Colonic mucosa (tissue), 4 donors: ENCODE measurements at regions not wholly inside any gene's neighbourhood (a gene's known extent, or its start where the extent isn't known, plus 50 kb on each side); places are given as distances from the start of the nearest gene placed in this dataset.
"Not testable (repeated sequence)": the region's sequence is repeated elsewhere in the genome, so short reads cannot be mapped to it uniquely, and the experiment has no call there.

Source experiments
- DNase-seq: peaks from one replicate; pipeline ENCODE4 v3.0.0-alpha.2; 2020
- H3K27ac ChIP-seq: fragments of 200-600 bp; one replicate; pipeline ENCODE4 v1.8.0; 2021
- H3K27me3 ChIP-seq: fragments of 200-600 bp; one replicate; pipeline ENCODE4 v1.8.0; 2021
- H3K36me3 ChIP-seq: fragments of 200-600 bp; one replicate; pipeline ENCODE4 v1.8.0; 2021
- H3K4me1 ChIP-seq: fragments of 200-600 bp; one replicate; pipeline ENCODE4 v1.8.0; 2021; ENCODE audit warnings: mild to moderate bottlenecking
- H3K4me3 ChIP-seq: fragments of 200-600 bp; one replicate; pipeline ENCODE4 v1.8.0; 2021
- H3K9ac ChIP-seq, 2 donors: one replicate each; pipeline ENCODE4 v1.7.0; 2013; ENCODE audit warnings: control low read depth in 2 of 2, low read depth in 2 of 2, low read length in 2 of 2
- H3K9me3 ChIP-seq: fragments of 200-600 bp; one replicate; pipeline ENCODE4 v1.8.0; 2021
- intact Hi-C: fragments of 100-400 bp; cut with DNase I; formaldehyde crosslinking; loops from one replicate; pipeline ENCODE4 v1.14.1; 2022
- TF ChIP-seq, protein P1 (sequence below): fragments of 200-600 bp; IDR thresholded peaks from one replicate; pipeline ENCODE4 v1.8.0; 2022; ENCODE audit warnings: antibody characterized with exemption, mild to moderate bottlenecking
- donor health status: healthy.
- donor health status: DM: no; HTN: no; CAD: no.
- donor health status: DM: no; HTN: no; CAD: no.

DNA sequence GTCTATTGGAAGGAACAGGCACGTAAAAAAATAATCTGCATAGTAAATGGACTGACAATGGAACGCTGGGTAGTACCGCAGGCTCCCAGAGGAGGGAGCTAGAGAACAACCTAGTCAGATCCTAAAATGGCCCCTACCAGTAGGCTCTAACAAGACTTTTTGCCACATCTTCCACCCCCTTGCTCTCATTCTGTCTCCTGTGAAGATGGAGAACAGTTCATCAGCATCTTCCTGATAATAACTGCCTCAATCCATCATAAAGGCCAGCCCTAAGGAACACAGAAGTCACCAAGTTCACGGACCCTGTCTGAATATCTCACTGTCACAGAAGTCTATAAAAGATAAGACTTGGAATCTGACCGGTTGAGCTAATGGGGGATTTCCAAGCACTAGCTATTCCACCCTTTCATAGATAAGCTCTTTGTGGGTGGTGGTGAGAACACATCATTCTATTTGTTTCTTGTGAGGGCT lies 133.4 kb downstream of the SLC1A3 start:
- Histone ChIP-seq H3K27ac (no peak overlapping the region), H3K9me3 (no peaks in the 10 kb centered on the region)
- intact Hi-C loops = loop anchor here (5.0 to 10.0 kb wide), 2 partner anchors 133 to 205 kb away; no protein-coding TSS in a partner anchor

DNA sequence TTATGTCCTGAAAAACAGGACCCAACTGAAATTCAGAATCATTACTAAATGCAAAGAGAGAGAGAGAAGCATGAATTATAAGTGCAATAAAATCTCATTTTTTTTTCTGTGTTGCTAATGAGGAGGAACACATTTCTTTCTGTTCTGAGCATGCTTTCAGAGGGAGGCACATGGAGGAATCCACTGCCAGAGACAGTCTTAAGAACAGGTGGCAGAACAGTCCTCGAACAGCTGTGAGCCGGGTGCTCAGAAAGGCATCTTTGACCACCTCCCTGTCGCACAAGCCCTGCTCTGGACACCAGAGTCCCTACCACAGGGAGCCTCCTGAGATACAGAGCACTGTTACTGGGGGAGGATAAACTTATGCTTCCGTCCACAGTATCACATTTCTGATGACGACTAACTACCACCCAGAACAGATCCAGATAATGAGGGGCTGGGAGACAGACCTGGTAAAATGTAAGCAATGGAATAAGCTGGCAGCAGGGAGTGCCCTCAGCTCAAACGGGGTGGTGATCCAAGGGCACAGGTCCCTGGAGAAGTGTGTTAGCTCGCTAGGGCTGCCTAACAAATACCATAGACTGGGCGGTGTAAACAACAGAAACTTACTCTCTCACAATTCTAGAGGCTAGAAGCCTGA lies 134.0 kb downstream of the SLC1A3 start:
- no peak overlapping the region for H3K9ac ChIP-seq
- TF ChIP-seq, protein P1, sequence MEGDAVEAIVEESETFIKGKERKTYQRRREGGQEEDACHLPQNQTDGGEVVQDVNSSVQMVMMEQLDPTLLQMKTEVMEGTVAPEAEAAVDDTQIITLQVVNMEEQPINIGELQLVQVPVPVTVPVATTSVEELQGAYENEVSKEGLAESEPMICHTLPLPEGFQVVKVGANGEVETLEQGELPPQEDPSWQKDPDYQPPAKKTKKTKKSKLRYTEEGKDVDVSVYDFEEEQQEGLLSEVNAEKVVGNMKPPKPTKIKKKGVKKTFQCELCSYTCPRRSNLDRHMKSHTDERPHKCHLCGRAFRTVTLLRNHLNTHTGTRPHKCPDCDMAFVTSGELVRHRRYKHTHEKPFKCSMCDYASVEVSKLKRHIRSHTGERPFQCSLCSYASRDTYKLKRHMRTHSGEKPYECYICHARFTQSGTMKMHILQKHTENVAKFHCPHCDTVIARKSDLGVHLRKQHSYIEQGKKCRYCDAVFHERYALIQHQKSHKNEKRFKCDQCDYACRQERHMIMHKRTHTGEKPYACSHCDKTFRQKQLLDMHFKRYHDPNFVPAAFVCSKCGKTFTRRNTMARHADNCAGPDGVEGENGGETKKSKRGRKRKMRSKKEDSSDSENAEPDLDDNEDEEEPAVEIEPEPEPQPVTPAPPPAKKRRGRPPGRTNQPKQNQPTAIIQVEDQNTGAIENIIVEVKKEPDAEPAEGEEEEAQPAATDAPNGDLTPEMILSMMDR = no peak
- no peak overlapping the region for H3K4me3 ChIP-seq
- DNase-seq = no peak
- H3K36me3 ChIP-seq = no peaks in the 10 kb centered on the region
- intact Hi-C loops = loop anchor here (5.0 kb wide), 1 partner anchor 132 kb away; no protein-coding TSS in a partner anchor
- H3K9me3 ChIP-seq = no peaks in the 10 kb centered on the region
- no peak overlapping the region for H3K27ac ChIP-seq
- no peaks in the 10 kb centered on the region for H3K27me3 ChIP-seq
- peaks cover 3% of the 10 kb centered on the region for H3K4me1 ChIP-seq

More for the DNA sequence above, 133.4 kb downstream of the SLC1A3 start:
- H3K9ac ChIP-seq = no peak overlapping the region
- no peaks in the 10 kb centered on the region for H3K36me3 ChIP-seq
- DNase-seq = peak; percentile 89
- H3K4me3 ChIP-seq = no peak overlapping the region
- H3K4me1 ChIP-seq = no peaks in the 10 kb centered on the region
- TF ChIP-seq, protein P1 = peak; percentile 79
- no peaks in the 10 kb centered on the region for H3K27me3 ChIP-seq

DNA sequence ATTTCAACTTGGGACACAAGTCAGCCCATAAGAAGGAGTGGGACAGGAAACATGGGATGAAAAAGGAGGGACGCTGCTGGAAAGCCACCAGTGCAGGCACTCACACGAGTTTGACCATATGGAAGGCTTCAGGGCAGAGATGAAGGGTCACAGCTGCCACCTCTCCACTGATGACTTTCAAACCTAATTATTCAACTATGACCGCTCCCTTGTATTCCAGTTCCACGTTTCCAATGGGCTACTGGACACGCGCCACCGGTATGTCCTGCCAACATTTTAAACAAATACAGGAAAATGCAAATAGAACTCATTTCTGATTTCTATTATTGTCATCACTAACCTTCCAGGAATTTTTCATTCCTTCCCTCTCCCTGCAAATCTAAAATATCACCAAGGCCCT lies 134.7 kb downstream of the SLC1A3 start:
- intact Hi-C loops = loop anchor here (5.0 kb wide), 1 partner anchor 131 kb away; no protein-coding TSS in a partner anchor
- TF ChIP-seq, protein P1 = no peak
- Histone ChIP-seq H3K4me1 (peaks cover 5% of the 10 kb centered on the region), H3K27ac (no peak overlapping the region), H3K9me3 (no peaks in the 10 kb centered on the region), H3K9ac (no peak overlapping the region), H3K4me3 (no peak overlapping the region), H3K36me3 (no peaks in the 10 kb centered on the region), H3K27me3 (no peaks in the 10 kb centered on the region)
- DNase-seq = no peak

DNA sequence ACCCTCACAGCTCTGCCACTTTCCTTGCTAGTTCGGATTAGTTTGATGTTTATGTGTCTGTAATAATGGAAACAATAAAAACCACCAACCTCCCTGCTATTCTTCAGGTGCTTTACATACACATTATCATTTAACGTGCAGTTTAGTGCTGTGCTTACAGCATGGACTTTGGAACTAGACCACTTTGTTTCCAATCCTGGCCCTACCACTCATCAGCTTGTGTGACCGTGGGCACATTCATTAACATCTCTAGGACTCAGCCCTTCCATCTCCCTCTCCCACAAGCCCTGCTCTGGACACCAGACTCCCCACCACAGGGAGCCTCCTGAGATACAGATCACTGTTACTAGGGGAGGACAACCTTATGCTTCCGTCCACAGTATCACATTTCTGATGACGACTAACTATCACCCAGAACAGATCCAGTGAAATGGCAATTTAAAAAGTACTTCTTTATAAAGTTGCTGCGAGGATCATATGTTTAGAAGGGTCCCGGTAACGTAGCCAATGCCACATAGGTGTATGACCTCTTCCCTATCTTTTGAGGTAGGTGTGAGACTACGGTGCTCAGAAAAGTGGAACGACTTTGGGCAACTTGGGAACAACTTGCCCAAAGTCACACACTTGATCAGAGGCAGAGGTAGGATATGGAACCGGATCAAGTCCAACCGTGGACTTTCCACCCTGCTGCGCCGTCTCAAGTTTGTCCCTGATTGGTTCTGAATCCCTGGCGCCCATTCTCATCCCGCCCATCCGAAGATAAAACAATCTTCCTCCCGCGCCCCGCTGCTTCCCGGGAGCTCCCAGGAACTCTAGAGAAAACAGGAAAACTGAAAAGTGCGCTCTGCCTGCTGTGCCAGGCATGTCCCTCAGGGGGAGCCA lies 132.4 kb upstream of the NIPBL start:
- TF ChIP-seq, protein P1 = peak; percentile 52
- H3K9ac ChIP-seq = peak overlapping the region; percentile 38 to 90
- no peaks in the 10 kb centered on the region for H3K9me3 ChIP-seq
- peak overlapping the region; percentile 60 for H3K4me3 ChIP-seq
- DNase-seq = peak; percentile 89
- no peaks in the 10 kb centered on the region for H3K27me3 ChIP-seq
- H3K4me1 ChIP-seq = peaks cover 5% of the 10 kb centered on the region
- H3K27ac ChIP-seq = peak overlapping the region; percentile 90
- intact Hi-C loops = loop anchor here (5.0 kb wide), 1 partner anchor 128 kb away; no protein-coding TSS in a partner anchor
- H3K36me3 ChIP-seq = no peaks in the 10 kb centered on the region

DNA sequence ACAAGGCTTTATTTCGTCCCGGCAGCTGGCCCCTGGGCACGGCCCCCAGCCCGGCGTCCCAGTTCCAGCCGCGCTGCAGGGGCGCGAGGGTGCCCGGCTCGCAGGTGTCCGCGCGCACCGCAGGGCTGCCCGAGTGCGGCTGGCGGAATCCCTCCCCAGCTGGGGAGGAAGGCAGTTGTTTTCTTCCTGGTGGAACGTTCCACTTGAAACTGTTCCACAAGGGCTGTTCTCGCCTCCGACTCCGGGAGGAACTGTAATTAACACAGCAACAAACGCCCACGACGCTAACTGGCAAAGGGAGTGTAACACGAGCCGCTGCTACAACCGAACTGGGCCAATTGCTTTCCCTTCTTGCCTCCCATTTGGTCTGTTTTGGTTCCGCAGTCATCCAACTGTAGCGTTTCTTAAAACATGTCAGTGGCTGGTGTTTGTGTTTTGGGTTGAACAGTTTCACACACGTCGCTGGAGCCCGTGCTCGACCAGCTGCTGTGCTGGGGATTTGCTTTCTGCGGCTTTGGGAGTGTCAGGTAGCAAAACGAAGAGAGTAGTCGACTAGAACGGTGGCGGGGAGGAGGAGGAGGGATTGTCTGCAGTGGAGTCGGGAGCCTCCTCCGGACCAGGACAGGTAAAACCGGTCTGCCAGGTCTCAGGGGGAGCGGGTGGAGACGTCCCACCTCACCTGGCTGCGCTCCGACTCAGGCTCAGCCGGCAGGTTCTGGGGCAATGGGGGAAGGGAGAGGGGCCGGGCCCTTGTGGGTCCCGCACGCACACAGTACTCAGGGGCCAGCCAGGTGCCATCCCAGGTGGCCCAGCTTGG lies 131.6 kb upstream of the NIPBL start:
- H3K9ac ChIP-seq = peak overlapping the region; percentile 38 to 90
- TF ChIP-seq, protein P1 = no peak
- DNase-seq = peak; percentile 93
- no peaks in the 10 kb centered on the region for H3K27me3 ChIP-seq
- H3K4me1 ChIP-seq = peaks cover 5% of the 10 kb centered on the region
- no peaks in the 10 kb centered on the region for H3K36me3 ChIP-seq
- H3K9me3 ChIP-seq = no peaks in the 10 kb centered on the region
- intact Hi-C loops = loop anchor here (5.0 kb wide), 1 partner anchor 127 kb away; no protein-coding TSS in a partner anchor
- peak overlapping the region; percentile 90 for H3K27ac ChIP-seq
- H3K4me3 ChIP-seq = peak overlapping the region; percentile 60

DNA sequence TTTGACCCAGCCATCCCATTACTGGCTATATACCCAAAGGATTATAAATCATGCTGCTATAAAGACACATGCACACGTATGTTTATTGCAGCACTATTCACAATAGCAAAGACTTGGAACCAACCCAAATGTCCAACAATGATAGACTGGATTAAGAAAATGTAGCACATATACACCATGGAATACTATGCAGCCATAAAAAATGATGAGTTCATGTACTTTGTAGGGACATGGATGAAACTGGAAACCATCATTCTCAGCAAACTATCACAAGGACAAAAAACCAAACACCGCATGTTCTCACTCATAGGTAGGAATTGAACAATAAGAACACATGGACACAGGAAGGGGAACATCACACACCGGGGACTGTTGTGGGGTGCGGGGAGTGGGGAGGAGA lies 128.8 kb upstream of the NIPBL start:
- intact Hi-C loops, H3K9me3 ChIP-seq, H3K4me3 ChIP-seq, DNase-seq, H3K9ac ChIP-seq, H3K4me1 ChIP-seq, H3K27ac ChIP-seq, H3K27me3 ChIP-seq, H3K36me3 ChIP-seq: not testable (repeated sequence)
